ENCODE measurements at regions not wholly inside any gene's neighbourhood (a gene's known extent, or its start where the extent isn't known, plus 50 kb on each side); places are given as distances from the start of the nearest gene placed in this dataset.

DNA sequence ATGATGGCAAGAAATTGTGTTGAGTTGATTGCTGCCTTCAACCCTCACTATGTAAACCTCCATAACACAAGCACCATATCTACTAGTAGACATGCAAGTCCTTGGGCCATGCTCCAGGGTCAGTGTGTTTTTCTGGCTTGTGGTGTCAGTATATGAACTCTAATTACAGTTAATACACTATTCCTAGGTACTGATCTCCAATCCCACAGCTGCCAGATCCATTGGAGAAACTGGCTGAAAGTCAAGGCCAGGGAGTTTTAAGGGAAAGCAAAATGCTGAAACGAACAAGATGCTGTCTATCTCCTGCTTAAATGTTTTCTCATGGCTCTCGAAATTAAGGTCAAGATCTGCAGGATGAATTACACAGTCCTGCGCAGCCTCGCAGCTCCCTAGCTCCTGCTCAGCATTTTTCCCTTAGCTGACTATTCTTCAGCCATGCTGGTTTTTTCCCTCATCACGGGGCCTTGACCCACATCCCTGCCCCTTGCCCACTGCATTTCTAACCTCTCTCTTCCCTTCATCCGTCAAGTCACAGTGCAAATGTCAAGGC is 425.0 kb upstream of the ADAMTS9 start:
- ChIA-PET POLR2A (no interaction called here), CTCF (no interaction called here)
- H3K9me3 ChIP-seq (ENCODE audit: control insufficient read depth, insufficient read depth, low read length), result no peaks in the 10 kb centered on the region
- TF ChIP-seq, protein P1, sequence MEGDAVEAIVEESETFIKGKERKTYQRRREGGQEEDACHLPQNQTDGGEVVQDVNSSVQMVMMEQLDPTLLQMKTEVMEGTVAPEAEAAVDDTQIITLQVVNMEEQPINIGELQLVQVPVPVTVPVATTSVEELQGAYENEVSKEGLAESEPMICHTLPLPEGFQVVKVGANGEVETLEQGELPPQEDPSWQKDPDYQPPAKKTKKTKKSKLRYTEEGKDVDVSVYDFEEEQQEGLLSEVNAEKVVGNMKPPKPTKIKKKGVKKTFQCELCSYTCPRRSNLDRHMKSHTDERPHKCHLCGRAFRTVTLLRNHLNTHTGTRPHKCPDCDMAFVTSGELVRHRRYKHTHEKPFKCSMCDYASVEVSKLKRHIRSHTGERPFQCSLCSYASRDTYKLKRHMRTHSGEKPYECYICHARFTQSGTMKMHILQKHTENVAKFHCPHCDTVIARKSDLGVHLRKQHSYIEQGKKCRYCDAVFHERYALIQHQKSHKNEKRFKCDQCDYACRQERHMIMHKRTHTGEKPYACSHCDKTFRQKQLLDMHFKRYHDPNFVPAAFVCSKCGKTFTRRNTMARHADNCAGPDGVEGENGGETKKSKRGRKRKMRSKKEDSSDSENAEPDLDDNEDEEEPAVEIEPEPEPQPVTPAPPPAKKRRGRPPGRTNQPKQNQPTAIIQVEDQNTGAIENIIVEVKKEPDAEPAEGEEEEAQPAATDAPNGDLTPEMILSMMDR (IDR thresholded peaks at IDR 0.05; ENCODE audit: low read depth, low read length), result no peak
- no peak overlapping the region for H3K4me3 ChIP-seq (ENCODE audit: low read depth, low read length)
- no peak overlapping the region for H3K27ac ChIP-seq (ENCODE audit: low read depth, low read length)
- H3K27me3 ChIP-seq (ENCODE audit: control insufficient read depth, insufficient read depth, low read length), result no peaks in the 10 kb centered on the region
- DNase-seq (ENCODE audit: low read depth, low spot score), result no peak

DNA sequence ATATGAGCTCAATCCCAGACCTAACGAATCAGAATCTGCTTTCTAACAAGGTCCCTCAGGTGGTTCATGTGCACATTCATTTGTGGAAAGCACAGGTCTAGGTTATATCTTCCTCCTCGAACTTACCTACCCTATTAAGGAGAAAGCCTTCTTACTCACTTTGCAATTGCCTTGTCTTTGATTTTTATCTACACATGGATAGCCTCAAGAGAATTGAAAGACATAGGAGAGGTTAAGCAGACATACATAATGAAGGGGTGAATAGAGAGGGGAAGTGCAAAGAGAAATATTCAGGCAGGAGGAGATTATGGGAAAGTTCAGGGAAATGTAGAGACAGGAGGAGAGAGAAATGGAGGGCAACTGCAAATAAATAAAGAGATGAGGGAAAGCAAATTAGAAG is 422.9 kb upstream of the ADAMTS9 start:
- no peak overlapping the region for H3K27ac ChIP-seq (ENCODE audit: low read depth, low read length)
- H3K4me3 ChIP-seq (ENCODE audit: low read depth, low read length), result no peak overlapping the region
- no peaks in the 10 kb centered on the region for H3K27me3 ChIP-seq (ENCODE audit: control insufficient read depth, insufficient read depth, low read length)
- TF ChIP-seq, protein P1 (IDR thresholded peaks at IDR 0.05; ENCODE audit: low read depth, low read length), result no peak
- DNase-seq (ENCODE audit: low read depth, low spot score), result no peak
- POLR2A ChIA-PET, result no interaction called here
- CTCF ChIA-PET, result no interaction called here
- no peaks in the 10 kb centered on the region for H3K9me3 ChIP-seq (ENCODE audit: control insufficient read depth, insufficient read depth, low read length)

DNA sequence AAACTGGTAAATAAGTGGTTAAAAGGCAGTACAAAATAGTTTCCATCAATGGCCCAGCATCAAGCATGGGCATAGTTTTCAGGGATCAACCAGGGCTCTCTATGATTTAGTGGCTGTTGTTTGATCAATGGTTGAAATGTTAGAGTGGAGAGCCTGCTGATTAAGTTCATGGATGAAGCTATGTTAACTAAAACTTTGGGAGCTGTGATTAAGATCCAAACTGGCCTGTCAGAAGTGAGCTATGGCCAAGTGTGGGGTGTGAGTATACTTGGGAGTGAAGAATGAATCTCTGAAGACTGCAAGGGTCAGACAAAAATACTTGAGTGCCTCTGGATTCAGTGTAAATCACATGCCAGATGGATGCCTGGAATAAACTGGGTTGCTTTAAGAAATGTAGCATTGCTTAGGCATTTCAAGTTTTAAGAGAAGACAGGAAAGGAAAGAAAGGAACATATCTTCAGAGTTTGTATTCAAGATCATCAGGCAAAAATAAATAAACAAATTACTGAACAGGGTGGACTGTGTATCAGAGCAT is 422.2 kb upstream of the ADAMTS9 start:
- no peak for DNase-seq (ENCODE audit: low read depth, low spot score)
- TF ChIP-seq, protein P1 (IDR thresholded peaks at IDR 0.05; ENCODE audit: low read depth, low read length), result no peak
- Histone ChIP-seq H3K4me3 (ENCODE audit: low read depth, low read length) (no peak overlapping the region), H3K9me3 (ENCODE audit: control insufficient read depth, insufficient read depth, low read length) (no peaks in the 10 kb centered on the region), H3K27ac (ENCODE audit: low read depth, low read length) (no peak overlapping the region), H3K27me3 (ENCODE audit: control insufficient read depth, insufficient read depth, low read length) (no peaks in the 10 kb centered on the region)
- ChIA-PET CTCF (no interaction called here), POLR2A (no interaction called here)

DNA sequence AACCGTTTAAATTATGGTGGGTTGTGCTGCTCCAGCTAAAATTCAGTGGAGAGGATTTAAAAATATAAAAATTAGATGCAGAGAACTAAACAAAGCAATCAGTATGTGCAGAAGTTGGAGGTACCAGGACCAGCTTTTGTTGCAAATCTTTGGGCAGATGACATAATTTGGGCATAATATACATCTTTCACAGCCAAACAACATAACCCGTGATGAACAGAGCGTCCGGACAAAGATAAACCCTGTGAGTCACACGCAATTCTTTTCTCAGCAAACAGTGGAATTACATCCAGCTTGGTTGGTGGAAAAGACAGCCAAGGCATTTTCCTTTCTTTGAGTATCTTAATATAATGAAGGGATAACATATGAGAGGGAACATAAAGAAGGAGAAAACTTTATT is 419.4 kb upstream of the ADAMTS9 start:
- DNase-seq (ENCODE audit: low read depth, low spot score), result no peak
- H3K9me3 ChIP-seq (ENCODE audit: control insufficient read depth, insufficient read depth, low read length), result no peaks in the 10 kb centered on the region
- no peak overlapping the region for H3K4me3 ChIP-seq (ENCODE audit: low read depth, low read length)
- TF ChIP-seq, protein P1 (IDR thresholded peaks at IDR 0.05; ENCODE audit: low read depth, low read length), result no peak
- H3K27ac ChIP-seq (ENCODE audit: low read depth, low read length), result no peak overlapping the region
- no peaks in the 10 kb centered on the region for H3K27me3 ChIP-seq (ENCODE audit: control insufficient read depth, insufficient read depth, low read length)
- ChIA-PET CTCF (no interaction called here), POLR2A (no interaction called here)

DNA sequence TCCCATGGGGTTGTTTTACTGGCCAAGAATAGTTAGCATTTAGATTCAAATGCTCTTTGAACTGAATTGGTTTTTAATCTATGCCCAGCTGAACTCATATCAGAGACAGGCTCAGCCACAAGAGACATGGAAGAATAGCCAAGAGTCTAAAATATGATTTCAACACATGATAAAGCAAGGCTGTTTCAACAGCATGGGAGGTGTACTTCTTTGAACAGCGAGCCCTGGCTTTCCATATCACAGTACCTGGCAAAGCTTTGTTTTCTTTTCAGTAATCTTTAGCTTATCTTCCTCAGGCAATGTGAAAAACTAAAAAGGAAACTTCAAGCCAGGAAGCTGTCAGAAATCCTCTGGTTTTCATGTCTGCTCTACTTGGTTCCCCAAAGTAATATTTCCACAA is 413.6 kb upstream of the ADAMTS9 start:
- no peak for DNase-seq (ENCODE audit: low read depth, low spot score)
- Histone ChIP-seq H3K27ac (ENCODE audit: low read depth, low read length) (no peak overlapping the region), H3K9me3 (ENCODE audit: control insufficient read depth, insufficient read depth, low read length) (no peaks in the 10 kb centered on the region), H3K27me3 (ENCODE audit: control insufficient read depth, insufficient read depth, low read length) (no peaks in the 10 kb centered on the region), H3K4me3 (ENCODE audit: low read depth, low read length) (no peak overlapping the region)
- POLR2A ChIA-PET, result no interaction called here
- TF ChIP-seq, protein P1 (IDR thresholded peaks at IDR 0.05; ENCODE audit: low read depth, low read length), result no peak
- CTCF ChIA-PET, result no interaction called here
